Mesodermal cell (in vitro differentiated cells): ENCODE measurements at regions not wholly inside any gene's neighbourhood (a gene's known extent, or its start where the extent isn't known, plus 50 kb on each side); places are given as distances from the start of the nearest gene placed in this dataset.

Source experiments
- H3K27ac ChIP-seq: 2 replicates; pipeline ENCODE4 v1.7.0; 2013; ENCODE audit warnings: mild to moderate bottlenecking, low read depth, low read length, moderate library complexity; ENCODE audit not compliant: severe bottlenecking
- H3K36me3 ChIP-seq: 2 replicates; pipeline ENCODE4 v1.7.1; 2013; ENCODE audit warnings: mild to moderate bottlenecking, low read length, moderate library complexity; ENCODE audit not compliant: control insufficient read depth, insufficient read depth
- H3K4me1 ChIP-seq: one replicate; pipeline ENCODE4 v1.7.1; 2013; ENCODE audit warnings: mild to moderate bottlenecking, low read length; ENCODE audit not compliant: insufficient read depth, control insufficient read depth, poor library complexity, severe bottlenecking
- H3K4me3 ChIP-seq: 2 replicates; pipeline ENCODE4 v1.7.0; 2013; ENCODE audit warnings: low read length, control low read depth, mild to moderate bottlenecking; ENCODE audit not compliant: insufficient read depth, poor library complexity, severe bottlenecking; ENCODE audit errors: extremely low read depth
- H3K9me3 ChIP-seq: 2 replicates; pipeline ENCODE4 v1.7.1; 2013; ENCODE audit warnings: mild to moderate bottlenecking, low read length, moderate library complexity; ENCODE audit not compliant: control insufficient read depth
- WGBS, 2 experiments: methylation state at CpG; one replicate each; pipeline ENCODE4 v1.1.5; 2013; ENCODE audit warnings: missing lambda C conversion rate in 2 of 2; ENCODE audit not compliant: insufficient coverage in 2 of 2; 5-methylcytosine and 5-hydroxymethylcytosine counted together

DNA sequence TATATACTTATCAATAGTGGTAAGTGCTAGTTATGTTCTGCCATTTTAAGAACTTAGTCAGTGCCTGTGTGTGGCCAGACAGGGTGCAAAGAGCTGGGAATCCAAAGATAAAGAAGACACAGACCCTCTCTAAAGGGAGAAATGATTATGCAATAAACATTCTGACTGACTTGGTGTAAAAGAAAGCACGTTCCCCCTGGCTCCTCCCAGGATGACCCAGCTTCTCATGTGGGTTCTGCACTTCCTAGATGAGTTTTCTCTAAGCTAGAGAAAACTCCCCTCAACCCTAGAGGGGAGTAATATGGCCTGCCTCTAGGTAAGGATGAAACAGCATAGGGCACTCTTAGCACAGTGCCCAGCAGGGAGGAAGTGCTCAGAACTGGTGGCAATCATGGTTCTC, 231.2 kb downstream of the VRK1 start:
- H3K9me3 ChIP-seq = no peaks in the 10 kb centered on the region
- no peaks in the 10 kb centered on the region for H3K36me3 ChIP-seq
- no peaks in the 10 kb centered on the region for H3K4me1 ChIP-seq
- H3K4me3 ChIP-seq = no peak overlapping the region
- no peak overlapping the region for H3K27ac ChIP-seq
- no CpG with 5 or more reads among the region's 1 CpG for WGBS, 2 experiments

DNA sequence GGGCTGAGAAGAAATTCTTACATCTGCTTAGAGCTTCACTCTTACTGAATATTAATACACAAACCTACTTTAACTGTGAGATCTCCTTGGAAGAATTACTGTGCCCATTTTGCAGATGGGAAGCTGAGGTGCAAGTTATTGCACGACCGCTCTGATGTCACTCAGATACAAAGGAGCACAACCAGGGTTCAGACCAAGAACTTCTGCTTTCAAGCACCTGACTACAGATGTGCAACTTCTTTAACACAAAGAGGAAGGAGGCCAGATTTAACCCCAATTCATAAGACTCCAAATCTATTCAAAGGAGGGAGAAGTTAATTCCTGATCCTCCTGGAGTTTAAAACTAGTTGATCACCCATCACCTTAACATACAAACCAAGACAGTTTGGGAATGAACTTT, 232.6 kb downstream of the VRK1 start:
- no peak overlapping the region for H3K27ac ChIP-seq
- 80 to 100% methylated on average over 2 of the region's 2 CpGs for WGBS, 2 experiments
- H3K4me1 ChIP-seq = no peaks in the 10 kb centered on the region
- no peaks in the 10 kb centered on the region for H3K9me3 ChIP-seq
- H3K36me3 ChIP-seq = no peaks in the 10 kb centered on the region
- H3K4me3 ChIP-seq = no peak overlapping the region

DNA sequence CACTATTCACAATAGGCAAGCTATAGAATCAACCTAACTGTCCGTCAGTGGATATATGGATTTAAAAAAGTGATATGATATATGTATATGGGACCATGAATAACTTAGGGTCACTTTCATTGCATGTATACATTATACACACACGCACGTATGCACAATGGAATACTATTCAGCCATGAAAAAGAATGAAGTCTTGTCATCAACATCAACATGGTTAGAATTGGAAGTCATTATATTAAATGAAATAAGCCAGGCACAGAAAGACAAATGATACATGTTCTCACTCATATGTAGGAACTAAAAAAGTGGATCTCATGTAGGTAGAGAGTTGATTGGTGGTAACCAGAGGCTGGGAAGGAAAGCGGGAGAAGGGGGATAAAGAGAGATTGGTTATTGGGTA, 234.3 kb downstream of the VRK1 start:
- Histone ChIP-seq H3K4me1 (no peaks in the 10 kb centered on the region), H3K9me3 (no peaks in the 10 kb centered on the region), H3K27ac (no peak overlapping the region), H3K36me3 (no peaks in the 10 kb centered on the region), H3K4me3 (no peak overlapping the region)
- WGBS, 2 experiments = no CpG with 5 or more reads among the region's 4 CpGs

DNA sequence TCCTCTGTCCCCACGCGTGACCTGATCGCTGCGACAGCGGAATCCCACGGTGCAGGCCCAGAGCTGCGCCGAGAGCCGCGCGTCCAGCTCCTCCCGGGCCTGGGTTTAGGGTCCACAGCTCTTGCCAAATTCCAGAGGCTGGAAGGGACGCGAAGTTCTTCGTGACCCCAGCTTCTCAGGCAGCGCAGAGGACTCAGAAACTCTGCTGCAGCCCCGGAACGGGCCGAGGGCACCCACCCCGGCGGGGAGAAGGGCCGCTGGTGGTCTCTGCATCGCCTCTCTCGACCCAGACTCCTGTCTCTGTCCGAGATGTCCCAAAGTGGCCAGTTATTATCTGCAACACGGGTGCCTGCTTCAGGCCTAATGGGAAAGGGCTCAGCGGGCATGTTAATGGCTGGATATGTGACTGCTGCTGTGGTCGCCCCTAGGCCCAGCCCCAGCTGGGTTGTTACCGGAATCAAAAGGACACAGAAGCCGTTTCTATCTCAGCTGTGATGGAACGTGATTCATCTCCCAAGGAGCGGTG, 236.4 kb downstream of the VRK1 start:
- Histone ChIP-seq H3K27ac (no peak overlapping the region), H3K36me3 (no peaks in the 10 kb centered on the region), H3K4me1 (no peaks in the 10 kb centered on the region), H3K9me3 (no peaks in the 10 kb centered on the region), H3K4me3 (peak overlapping the region; percentile 25)
- 46 to 47% methylated on average over 18 to 32 of the region's 32 CpGs for WGBS, 2 experiments

DNA sequence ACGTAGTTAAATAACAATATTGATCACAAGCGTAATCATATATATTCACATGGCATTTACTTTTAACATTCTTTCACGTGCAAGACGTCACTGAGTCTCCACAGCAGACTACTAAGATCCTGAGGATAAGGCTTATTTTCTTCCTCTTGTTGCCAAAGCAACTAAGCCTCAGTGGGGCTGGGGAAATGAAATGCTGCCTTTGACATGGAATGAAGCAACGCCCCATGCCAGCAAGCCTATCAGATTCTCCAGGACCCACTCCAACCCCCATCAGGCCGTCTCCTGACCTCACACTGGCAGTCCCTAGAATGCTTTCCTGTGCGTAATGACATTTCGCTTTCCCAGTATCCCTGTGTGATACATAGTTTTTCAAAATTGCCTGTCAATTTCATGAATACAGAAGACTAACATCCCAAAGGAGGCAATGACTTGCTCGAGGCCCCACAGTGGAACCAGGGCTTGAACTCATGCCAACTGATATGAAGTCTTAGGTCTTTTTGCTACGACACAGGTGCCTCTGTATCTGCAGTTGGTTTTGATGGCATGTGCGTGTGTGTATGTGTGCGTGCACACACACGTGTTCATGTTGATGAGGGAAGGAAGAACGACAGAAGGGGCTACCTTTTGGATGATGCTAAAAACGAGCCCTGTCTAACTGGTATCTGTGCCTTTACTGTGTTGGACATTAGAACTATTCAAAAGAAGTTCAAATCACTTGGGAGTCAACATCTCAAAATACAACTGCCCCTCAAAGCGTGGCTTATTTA, 239.1 kb downstream of the VRK1 start:
- WGBS, 2 experiments = 85 to 95% methylated on average over 11 to 14 of the region's 16 CpGs
- Histone ChIP-seq H3K4me1 (no peaks in the 10 kb centered on the region), H3K27ac (no peak overlapping the region), H3K36me3 (no peaks in the 10 kb centered on the region), H3K9me3 (peaks cover 6% of the 10 kb centered on the region), H3K4me3 (no peak overlapping the region)

DNA sequence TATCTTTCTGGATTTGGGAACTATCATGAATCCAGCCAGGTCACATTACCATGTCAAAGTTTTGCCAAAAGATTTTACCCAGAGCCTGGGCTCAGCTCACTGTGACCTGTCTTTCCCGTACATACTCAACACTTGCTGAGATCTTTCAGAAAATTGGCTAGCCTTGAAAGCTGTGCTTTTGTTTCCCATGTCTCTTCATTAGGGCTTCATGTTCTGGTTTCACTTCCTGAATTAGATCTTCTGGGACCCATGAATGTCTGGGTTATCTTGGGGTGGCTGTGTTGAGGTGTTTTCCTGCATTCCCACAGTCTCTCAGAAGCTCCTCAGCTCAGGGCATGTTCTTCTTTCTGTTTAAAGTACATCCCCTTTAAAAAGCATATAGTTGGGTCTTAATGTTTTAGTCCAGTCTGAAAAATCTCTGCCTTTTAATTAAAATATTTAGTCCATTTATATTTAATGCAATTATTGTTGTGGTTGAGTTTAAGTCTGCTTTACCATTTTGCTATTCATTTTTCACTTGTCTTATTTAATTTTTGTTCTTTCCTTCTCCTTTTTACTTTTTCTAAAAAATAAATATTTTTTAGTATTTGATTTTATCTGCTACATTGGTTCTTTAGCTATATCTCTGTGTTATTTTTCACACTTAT, 242.7 kb downstream of the VRK1 start:
- Histone ChIP-seq H3K4me1 (no peaks in the 10 kb centered on the region), H3K4me3 (no peak overlapping the region), H3K9me3 (peaks cover 6% of the 10 kb centered on the region), H3K36me3 (no peaks in the 10 kb centered on the region), H3K27ac (no peak overlapping the region)
- 80 to 100% methylated on average over 1 of the region's 1 CpG for WGBS, 2 experiments

DNA sequence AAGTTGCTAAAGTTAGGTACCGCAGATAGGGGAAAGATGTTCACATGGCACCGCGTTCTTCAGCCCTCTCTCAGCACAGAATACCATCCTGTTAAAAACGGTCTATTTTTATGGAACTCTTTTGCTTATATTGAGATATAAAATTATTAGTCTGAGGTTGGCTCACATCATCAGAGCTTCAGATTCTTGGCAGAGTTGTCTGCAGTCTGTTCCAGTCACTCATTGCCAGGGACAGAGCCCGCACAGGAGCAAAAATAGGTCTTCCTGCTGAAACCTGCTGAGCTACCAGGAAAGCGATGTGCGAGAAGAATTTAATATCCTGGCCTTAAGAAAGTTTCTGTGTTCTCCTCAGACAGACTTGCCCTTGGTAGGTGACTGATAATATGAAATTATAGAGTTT, 249.8 kb downstream of the VRK1 start:
- WGBS, 2 experiments = 87 to 91% methylated on average over 3 to 6 of the region's 7 CpGs

DNA sequence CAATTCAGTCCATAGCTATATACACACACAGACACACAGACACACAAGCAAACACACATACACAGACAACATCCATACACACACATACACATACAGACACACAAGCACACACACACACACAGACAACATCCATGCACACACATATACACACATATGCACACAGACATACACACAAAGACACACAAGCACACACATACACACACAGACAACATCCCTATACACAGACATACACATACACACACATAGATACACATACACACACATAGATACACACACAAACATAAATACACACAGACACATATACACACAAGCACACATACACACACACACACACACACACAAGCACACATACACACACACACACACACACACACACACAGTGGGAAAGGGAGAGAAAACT, 254.8 kb downstream of the VRK1 start:
- Histone ChIP-seq H3K4me3 (no peak overlapping the region), H3K36me3 (no peaks in the 10 kb centered on the region), H3K27ac (no peak overlapping the region), H3K4me1 (no peaks in the 10 kb centered on the region), H3K9me3 (no peaks in the 10 kb centered on the region)

More for the DNA sequence above, 249.8 kb downstream of the VRK1 start:
- Histone ChIP-seq H3K9me3 (no peaks in the 10 kb centered on the region), H3K36me3 (no peaks in the 10 kb centered on the region), H3K4me1 (no peaks in the 10 kb centered on the region), H3K4me3 (no peak overlapping the region), H3K27ac (no peak overlapping the region)

DNA sequence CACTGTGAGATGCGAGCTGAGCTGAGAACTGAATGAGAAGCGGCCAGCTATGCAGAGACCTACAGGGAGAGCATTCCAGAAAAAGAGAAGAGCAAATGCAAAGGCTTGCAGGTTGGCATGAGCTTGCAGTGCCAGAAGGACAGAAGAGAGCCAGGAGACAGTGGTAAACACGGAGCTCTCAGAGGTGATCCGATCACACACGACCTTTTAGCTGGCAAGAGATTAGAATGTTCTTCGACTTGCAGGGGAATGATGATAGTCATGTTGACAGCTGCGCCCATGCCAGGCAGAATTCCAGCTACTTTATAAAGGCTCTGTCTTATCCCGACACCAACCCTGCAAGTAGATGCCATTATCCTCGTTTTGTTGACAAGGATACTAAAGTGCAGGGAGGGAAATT, 256.8 kb downstream of the VRK1 start:
- Histone ChIP-seq H3K4me1 (no peaks in the 10 kb centered on the region), H3K27ac (no peak overlapping the region), H3K36me3 (no peaks in the 10 kb centered on the region), H3K9me3 (no peaks in the 10 kb centered on the region), H3K4me3 (no peak overlapping the region)
- 95 to 98% methylated on average over 7 to 9 of the region's 9 CpGs for WGBS, 2 experiments

DNA sequence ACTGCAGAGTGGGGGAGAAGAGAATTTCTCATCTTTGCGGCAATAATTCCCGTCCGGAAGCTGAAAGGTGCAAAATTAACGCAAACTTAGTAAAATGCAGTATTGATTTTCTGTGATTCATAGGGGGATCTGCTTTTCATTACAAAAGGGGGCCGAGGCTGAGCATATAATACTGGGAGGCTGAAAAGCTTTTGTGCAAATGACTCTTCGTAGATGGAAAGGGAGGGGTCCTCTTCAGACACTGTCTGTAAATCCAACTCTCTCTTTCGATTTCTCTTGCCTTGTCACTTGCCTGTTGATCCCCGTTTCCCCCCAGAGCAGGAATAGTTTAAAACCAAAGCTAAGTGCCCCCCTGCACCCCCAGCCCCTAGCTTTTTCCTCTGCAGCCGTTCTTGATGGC, 258.2 kb downstream of the VRK1 start:
- Histone ChIP-seq H3K36me3 (no peaks in the 10 kb centered on the region), H3K4me1 (no peaks in the 10 kb centered on the region), H3K27ac (no peak overlapping the region), H3K4me3 (no peak overlapping the region), H3K9me3 (no peaks in the 10 kb centered on the region)
- 68 to 79% methylated on average over 5 to 7 of the region's 9 CpGs for WGBS, 2 experiments

DNA sequence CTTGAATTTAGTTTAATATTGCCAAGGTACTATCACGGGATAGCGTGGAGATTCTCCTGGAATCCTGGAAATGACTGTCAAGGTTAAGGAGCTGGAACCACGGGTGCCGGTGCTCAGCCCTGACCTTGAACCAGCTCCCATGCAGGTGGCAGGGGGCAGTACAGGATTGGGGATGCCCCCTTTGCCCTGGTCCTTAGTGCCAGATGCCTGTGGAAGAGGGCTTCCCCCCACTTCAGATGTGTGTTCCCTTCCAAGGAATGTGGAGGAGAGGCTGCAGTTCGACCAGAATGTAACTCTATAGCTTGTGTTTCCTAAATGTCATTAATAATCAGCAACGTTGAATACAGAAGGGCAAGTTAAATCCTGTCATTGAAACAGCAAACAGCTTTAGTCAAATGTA, 258.9 kb downstream of the VRK1 start:
- Histone ChIP-seq H3K27ac (no peak overlapping the region), H3K9me3 (no peaks in the 10 kb centered on the region), H3K4me3 (no peak overlapping the region), H3K36me3 (no peaks in the 10 kb centered on the region), H3K4me1 (no peaks in the 10 kb centered on the region)
- WGBS, 2 experiments = 80 to 100% methylated on average over 3 to 4 of the region's 6 CpGs
